ENCODE measurements at regions not wholly inside any gene's neighbourhood (a gene's known extent, or its start where the extent isn't known, plus 50 kb on each side); places are given as distances from the start of the nearest gene placed in this dataset.

- DNase-seq, result no peak
These were observed 242.4 kb upstream of the SLC10A2 start for GRCh38 chr13:103308667-103309066.

DNA sequence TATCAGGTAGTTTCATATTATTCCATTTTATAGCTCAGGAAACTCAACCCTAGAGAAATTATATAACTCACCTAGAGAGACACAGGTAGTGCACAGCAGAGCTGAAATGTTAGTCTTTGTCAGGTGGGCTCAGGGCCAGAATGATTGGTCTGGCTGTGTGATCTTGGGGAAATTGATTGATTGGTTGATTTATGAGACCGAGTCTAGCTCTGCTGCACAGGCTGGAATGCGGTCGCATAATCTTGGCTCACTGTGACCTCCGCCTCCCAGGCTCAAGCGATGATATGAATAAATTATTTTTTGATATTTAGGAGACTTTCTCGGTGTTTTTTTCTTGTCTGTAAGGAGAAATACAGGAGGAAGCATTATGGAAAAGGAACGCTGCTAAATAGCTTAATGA, 239.9 kb upstream of the SLC10A2 start:
- DNase-seq, result no peak

DNA sequence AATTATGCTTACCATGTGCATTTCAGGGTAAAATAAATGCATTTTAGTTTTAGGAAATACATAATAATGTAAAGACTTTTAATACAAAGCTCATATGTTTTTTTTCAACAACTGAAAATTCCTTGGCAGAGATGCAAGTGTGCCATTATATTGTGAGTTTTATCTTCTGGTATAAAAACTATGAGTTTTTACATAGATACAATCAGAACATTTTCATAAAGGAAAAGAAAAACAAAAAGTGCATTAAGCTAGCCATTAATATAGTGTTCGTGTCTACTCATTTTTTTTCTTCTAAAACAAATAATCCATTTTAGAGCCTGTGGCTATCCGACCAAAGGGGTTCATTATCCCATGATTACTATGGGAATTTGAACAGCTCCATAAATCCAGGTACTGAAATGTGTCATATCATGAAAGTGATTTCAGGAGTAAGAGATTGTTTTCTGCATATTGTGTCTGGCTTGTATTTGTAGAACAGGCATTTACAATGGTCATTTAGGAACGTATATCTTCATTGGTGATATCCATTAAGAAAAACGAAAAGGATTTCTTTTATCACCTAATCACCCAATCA, 236.9 kb upstream of the SLC10A2 start:
- DNase-seq, result no peak

DNA sequence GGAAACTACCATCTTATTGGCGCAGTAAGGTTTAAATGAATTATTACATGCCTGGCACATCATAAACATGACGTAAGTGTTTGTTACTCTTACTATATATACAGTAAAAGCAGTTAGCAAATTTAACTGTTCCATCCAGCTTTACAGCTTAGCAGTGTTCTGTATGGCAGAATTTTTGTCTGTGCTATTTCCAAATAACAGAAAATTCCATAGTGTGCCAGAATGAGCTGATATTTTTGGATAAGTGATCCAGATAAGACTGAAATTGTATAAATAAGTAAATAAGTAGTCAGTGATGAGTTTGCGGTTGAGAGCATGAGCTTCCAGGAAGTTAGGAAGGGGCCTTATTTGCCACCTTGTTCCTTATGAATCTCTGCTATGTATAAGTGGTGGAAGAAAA, 236.5 kb upstream of the SLC10A2 start:
- no peak for DNase-seq

DNA sequence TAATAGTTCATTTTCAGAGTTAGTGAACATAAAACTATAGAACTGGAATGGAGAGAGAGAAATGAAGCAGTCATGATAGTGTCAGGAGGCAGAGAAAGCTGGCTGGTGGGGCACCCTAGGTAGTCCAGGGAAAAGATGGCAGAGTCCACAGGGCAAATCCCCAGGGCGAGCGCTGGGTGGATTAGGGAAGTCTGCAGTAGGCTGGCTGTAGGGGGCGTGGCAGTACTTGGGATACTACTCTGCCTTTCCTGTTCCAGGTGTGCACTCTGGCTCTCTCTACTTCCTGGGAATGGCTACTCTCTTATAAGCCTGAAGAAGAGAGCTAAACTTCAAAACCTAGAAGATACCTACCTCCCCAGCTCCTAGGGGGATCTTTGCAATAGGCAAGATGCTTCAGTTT, 232.9 kb upstream of the SLC10A2 start:
- DNase-seq, result no peak

DNA sequence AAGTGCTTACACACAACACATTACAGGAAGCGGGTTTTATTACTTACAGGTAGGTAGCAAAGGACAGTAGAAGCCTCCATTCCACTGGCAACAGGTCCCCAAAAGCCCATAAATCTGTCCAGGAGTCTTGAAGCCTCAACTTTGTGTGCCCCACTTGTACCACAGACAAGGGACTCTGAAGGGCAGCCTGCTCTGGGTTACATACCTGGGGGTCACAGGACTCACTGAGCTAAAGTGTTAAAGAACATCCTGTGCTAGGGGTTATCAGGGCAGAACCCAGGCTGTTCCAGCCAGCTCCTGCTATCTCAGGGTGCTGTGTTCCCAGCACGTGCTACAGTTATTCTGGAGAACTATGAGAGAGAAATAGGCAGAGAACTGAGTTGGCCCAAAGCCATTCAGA, 230.9 kb upstream of the SLC10A2 start:
- no peak for DNase-seq

GRCh38 chr13:103291798-103292572, 225.8 kb upstream of the SLC10A2 start:
- DNase-seq, result no peak

GRCh38 chr13:103291226-103291625, 225.0 kb upstream of the SLC10A2 start:
- DNase-seq, result no peak

- no peak for DNase-seq
These were observed 223.5 kb upstream of the SLC10A2 start for GRCh38 chr13:103289681-103290080.

DNA sequence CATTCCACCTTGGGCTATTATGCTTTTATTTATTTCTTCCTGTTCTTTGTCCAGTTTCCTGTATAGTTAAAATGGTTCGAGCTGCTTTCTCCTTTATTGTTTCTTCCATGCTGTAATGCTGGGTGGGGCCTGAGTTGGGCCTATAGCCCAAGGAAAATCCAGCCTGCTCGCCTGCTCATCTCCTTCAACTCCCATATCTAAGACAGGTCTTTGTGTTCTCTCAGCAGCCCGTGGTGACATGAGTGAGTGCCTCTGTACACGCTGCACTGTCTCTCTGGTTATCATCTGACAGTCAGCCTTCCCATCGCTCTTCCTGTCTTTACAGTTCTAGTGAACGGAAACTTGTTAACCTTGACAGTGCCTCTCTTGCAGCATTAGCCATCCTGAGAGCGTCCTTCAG, 221.9 kb upstream of the SLC10A2 start:
- DNase-seq, result no peak

- no peak for DNase-seq
These were observed 221.4 kb upstream of the SLC10A2 start for GRCh38 chr13:103287659-103288058.

DNA sequence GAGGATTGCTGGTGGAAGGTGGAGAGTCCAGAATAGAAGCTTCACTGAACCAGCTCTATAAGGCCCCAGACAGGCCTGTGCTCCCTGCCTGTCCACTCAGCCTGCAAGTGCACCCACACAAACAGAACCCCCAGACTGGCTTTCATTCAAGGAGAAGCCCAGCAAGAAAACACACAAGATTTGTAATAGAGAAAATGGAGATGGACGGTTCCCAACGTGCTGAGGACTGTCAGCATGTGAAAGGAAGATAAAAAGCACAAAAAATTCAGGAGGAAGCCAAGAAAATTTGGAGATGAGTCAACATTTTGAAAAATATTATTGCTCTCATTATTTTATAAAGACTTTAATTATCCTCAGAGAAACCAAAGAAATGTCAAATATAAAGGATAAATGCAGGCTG, 218.2 kb upstream of the SLC10A2 start:
- DNase-seq, result no peak

- DNase-seq, result no peak
These were observed 217.2 kb upstream of the SLC10A2 start for GRCh38 chr13:103283451-103283820.

- DNase-seq, result no peak
These were observed 216.6 kb upstream of the SLC10A2 start for GRCh38 chr13:103282571-103283450.

DNA sequence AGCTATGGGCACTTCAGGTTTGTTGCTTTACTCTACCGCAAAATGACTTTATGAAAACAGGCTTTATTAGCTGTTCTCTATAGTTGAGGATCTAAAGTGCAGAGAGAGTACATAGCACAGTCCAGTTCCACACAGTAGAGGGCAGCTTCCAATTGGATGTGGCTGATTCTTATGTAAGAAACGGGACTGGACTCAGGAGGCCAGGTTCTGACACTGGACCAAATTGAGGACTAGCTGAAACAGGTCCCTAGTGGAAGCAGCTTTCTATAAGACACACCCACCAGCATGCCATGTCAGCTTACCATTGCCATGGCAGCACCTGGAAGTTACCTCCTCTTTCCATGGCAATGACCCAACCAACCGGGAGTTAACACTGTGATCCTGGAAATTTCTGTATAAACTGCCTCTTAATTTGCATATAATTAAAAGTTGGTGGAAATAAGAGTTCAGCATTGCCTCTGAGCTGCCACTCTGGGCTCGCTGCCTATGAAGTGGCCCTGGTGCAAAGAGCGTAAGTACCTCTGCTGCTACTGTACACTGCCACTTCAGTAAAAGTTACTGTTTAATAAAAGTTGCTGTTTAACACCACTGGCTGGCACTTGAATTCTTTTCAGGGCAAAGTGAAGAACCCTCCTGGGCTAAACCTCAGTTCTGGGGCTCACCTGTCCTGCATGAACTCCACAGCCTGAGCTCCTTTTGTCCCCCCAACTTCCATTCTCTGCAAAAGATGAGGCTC, 211.9 kb upstream of the SLC10A2 start:
- no peak for DNase-seq

- no peak for DNase-seq
These were observed 210.7 kb upstream of the SLC10A2 start for GRCh38 chr13:103276775-103277498.

DNA sequence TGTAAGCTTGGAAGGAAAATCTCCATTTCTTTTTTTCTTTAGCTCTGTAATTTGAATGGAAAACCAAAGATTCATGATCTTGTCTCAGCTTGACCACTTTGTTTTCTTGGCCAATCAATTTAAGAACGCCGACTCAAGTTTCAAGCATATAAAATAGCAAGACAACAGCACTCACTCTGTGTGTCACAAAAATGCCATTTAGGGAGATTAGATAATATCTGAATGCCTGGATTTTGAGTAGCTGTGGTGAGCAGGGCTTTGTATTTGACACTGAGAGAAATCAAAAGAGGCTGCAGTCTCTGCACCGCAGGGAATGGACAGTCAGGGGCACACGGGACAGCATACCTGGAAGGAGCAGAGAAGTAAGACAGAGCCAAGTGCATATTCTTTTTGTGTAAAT, 209.5 kb upstream of the SLC10A2 start:
- DNase-seq, result no peak

GRCh38 chr13:103275081-103275480, 208.9 kb upstream of the SLC10A2 start:
- no peak for DNase-seq

DNA sequence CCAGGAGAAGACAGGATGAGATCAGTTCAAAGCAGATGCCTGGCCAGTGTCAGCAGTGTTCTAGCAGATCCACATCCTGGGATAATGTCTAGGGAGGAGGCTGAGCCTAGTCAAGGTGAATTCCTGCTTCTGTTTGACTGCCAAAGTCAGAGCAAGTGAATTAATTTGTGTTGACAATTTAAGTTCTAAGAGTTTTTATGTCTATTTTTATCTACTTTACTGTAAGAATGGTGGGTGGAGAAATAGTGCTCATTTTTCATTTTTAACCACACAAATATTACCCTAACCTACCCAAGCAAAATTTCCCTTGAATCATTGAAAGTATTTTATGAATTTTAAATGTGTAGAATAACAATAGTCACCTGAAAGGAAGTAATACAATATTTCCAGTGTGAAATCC, 207.6 kb upstream of the SLC10A2 start:
- DNase-seq, result no peak

- no peak for DNase-seq
These were observed 206.6 kb upstream of the SLC10A2 start for GRCh38 chr13:103272770-103273169.

- no peak for DNase-seq
These were observed 197.2 kb upstream of the SLC10A2 start for GRCh38 chr13:103263448-103263847.

DNA sequence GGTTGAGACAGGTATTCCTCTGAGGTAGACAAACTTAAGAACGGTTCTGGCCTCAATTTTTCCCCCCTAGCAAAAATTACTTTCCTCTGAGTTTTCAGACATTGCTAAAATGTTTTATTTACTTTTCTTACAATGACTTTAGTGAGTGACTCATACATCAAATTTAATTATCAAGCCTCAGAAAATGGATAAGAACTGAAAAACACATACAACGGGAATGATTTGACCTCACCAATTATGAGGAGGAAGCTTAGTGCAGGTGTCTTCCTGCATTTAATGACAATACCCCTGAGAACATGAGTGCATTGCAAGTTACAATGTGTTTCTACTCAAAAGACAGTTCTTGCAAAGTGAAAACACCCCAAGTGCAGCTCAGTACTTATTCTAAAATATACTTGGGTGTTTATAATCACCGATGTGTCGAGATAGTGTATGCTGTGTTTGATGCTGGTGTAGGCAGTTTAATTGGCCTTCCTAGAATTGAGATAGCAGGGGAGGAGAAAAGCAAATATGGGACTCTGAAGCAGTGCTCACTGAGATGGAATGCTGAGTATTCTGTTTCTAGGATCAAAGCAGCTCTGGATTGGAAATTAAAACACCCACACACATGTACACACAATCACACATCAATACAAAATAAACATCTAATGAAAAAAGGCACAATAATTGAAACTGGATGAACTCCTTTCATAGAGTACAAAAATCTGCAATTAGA, 189.5 kb upstream of the SLC10A2 start:
- no peak for DNase-seq

All from inflammatory macrophage treated with lipopolysaccharide for 1 hour (primary cell).